Mammary epithelial cell (primary cell): ENCODE measurements at regions not wholly inside any gene's neighbourhood (a gene's known extent, or its start where the extent isn't known, plus 50 kb on each side); places are given as distances from the start of the nearest gene placed in this dataset.

ENCODE experiments used
- EZH2 ChIP-seq: IDR thresholded peaks from 2 replicates; pipeline ENCODE4 v1.6.1; 2012; ENCODE audit warnings: low read length, inconsistent platforms, borderline replicate concordance
- TF ChIP-seq, protein P1 (sequence below), 2 donors: IDR thresholded peaks in 1 of 2; conservative IDR thresholded peaks in 1 of 2; 2 replicates each; pipeline ENCODE4 v1.5.1; 2011 to 2012; ENCODE audit warnings: inconsistent platforms in 2 of 2, low read length in 2 of 2, mild to moderate bottlenecking in 2 of 2, control low read depth in 1 of 2, low read depth in 1 of 2; ENCODE audit not compliant: insufficient read depth in 1 of 2; ENCODE audit errors: extremely low read depth in 1 of 2

DNA sequence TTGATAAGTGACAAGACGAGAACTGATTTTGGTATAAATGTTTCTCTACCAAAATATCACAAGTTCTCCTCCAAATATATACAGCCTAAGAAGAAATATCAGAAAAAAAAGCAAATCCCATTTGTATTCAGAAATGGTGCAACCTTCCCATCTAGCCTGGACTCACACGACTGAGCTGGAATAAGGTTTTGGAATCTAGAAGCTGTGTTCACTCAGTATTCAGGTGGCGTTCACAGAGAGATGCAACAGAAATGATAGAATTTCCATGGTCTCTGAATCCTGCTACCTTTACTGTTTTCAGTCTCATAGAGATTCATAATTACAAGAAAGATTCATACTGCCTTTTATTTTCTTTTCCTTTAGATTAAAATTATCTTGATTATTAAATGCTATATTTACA, 347.2 kb upstream of the TRIB2 start:
- TF ChIP-seq, protein P1, sequence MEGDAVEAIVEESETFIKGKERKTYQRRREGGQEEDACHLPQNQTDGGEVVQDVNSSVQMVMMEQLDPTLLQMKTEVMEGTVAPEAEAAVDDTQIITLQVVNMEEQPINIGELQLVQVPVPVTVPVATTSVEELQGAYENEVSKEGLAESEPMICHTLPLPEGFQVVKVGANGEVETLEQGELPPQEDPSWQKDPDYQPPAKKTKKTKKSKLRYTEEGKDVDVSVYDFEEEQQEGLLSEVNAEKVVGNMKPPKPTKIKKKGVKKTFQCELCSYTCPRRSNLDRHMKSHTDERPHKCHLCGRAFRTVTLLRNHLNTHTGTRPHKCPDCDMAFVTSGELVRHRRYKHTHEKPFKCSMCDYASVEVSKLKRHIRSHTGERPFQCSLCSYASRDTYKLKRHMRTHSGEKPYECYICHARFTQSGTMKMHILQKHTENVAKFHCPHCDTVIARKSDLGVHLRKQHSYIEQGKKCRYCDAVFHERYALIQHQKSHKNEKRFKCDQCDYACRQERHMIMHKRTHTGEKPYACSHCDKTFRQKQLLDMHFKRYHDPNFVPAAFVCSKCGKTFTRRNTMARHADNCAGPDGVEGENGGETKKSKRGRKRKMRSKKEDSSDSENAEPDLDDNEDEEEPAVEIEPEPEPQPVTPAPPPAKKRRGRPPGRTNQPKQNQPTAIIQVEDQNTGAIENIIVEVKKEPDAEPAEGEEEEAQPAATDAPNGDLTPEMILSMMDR (conservative IDR thresholded peaks at IDR 0.05 in 1 of 2, IDR thresholded peaks at IDR 0.05 in 1 of 2; ENCODE audit: extremely low read depth in 1 of 2, insufficient read depth in 1 of 2, low read depth in 1 of 2, low read length in 2 of 2): no peak
- no peak for TF ChIP-seq EZH2
